B cell (primary cell): ENCODE measurements at regions not wholly inside any gene's neighbourhood (a gene's known extent, or its start where the extent isn't known, plus 50 kb on each side); places are given as distances from the start of the nearest gene placed in this dataset.

Source experiments
- CTCF ChIP-seq: fragments of 200-600 bp; IDR thresholded peaks from one replicate; pipeline ENCODE4 v1.8.0; 2022; ENCODE audit warnings: antibody characterized with exemption, mild to moderate bottlenecking
- EZH2 ChIP-seq: IDR thresholded peaks from 2 replicates; pipeline ENCODE4 v1.6.1; 2012; ENCODE audit warnings: borderline replicate concordance, low read depth, mild to moderate bottlenecking, moderate library complexity, low read length; ENCODE audit not compliant: insufficient read depth, poor library complexity, severe bottlenecking

- TF ChIP-seq CTCF (no peak), EZH2 (no peak)
Observed at GRCh38 chr17:55930291-55930809, 179.5 kb downstream of the PCTP start.
